NOMO-1 treated with dmso at 0.1 percent for 144 hours (cell line): ENCODE measurements at regions not wholly inside any gene's neighbourhood (a gene's known extent, or its start where the extent isn't known, plus 50 kb on each side); places are given as distances from the start of the nearest gene placed in this dataset.

Experiments used
- DNase-seq: peaks from one replicate; lab custom pipeline; 2025; ENCODE audit not compliant: unreplicated experiment; lab: John Stamatoyannopoulos, UW

DNA sequence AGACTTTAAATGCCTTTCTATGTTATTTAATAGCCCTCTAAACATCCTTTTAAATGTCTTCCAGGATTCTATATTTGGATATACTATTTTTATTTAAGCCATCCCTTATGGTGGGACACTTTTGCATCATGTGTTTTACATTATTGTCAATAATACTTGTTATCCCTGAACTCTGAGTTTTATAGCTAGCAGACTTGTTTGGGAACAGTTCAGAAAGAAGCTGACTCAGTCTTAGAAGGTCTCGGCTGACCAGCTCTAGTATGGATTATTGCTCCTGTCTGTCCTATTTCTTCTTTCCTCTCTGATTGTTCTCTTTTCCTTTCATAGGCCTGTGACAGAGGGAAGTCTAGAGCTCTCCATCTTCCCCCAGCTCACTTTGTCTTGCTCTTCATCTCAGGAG, 77.3 kb upstream of the CXCR4 start:
- DNase-seq = no peak

DNA sequence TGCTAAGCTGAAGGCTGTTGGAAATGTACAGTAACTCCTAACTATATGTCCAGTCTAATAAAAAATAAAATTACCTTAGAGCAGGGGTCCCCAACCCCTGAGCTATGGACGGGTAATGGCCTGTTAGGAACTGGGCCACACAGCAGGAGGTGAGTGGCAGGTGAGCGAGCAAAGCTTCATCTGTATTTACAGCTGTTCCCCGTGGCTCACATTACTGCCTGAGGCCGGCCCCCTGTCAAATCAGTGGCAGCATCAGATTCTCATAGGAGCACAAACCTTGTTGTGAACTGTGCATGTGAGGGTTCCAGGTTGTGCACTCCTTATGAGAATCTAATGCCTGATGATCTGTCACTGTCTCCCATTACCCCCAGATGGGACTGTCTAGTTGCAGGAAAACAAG, 73.1 kb upstream of the CXCR4 start:
- no peak for DNase-seq

DNA sequence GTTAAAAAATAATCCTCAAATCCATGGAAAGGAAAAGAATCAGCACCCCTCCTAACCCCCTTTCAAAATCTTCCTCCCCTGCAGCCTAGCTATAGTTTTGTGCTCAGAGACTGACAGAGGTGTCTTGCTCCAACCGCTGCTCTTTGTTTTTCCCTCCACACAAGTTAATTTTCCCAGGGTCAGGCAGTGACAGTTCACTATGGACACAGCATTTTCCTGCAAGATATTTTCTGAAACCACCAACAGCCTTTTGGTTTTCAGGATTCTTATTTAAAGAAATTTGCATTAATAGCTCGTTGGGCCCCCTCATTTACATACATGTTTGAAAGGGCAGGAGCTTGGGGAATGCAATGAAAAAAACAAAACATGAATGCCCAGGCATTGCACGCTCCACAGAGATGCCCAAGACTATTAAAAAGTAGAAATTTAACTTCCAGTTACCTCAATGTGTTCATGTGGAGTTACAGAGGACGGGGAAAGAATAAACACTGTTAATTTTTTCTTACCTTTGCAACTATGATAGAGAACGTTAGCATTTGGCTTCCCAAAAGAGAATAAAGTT, 71.4 kb upstream of the CXCR4 start:
- DNase-seq = no peak

DNA sequence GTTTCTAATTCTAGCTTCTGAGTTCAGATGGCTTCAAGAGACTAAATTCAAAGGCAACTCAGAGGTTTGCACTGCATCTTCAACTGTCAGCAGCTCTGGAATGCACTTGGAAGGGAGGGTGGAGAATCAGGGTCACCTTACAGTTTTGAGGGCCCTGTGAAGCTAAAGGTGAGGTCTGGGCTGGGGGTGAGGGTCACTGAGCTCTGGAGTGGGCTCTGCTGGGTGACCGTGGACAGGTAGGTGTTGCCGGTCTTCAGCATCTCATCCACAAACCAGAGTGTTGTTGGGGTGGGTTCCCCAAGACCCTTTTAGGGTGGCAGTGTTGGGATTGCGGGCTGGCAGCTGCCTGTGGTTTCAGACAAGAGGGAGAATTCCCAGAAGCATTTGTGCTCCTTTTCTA, 70.1 kb upstream of the CXCR4 start:
- DNase-seq = no peak

DNA sequence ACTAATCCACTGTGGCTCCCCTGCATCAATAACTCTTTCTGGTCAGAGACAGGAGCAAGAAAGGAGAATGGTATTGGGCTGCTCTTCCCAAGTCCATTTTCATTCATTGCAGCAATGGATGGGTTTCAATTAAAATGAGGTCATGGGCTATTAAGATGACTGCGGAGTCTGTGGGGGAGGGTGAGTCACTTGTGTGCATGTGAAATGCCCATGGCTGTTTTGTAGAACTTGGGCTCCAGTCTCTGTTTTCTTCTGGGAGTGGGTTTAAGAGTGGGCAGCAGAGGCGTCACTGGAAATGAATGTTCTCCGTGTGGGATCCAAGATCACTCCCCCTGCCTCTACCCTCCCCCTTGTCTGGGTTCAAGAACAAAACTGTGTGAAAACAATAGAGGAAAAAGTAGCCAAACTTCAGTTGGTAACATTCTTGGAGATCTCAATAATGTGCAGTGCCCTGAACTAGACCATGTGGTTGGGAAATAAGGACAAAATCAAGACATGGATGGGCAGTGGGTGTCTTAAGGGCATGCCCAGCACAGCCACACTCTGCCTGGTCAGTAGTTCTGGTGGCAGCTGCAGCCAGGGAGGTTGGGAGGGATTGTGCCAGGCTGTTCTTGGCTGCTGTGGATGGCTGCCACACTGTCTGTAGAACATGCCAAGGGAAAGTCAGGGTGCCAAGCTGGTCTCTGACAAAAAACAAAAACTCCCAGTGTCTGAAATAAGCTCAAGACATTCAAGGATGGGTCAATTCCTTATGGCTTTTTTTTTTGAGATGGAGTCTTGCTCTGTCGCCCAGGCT, 68.2 kb upstream of the CXCR4 start:
- DNase-seq = no peak

DNA sequence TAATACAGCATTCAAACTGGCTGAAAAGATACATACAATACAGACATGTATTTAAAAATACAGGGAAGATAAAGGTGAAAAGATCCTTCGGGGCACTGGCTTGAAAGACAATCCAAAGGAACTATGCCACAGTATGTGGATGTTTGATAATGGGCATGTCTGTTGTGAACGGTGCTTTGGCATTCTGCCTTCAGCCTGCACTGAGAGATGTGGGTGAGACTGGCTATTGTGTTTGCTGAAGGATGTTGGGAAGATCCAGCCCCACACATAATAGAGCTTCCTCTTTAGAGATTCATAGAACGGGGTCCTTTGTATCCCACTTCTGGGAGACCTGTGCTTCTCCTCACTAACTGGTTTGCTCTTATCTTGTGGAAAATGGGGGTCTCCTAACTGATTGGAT, 65.1 kb upstream of the CXCR4 start:
- no peak for DNase-seq

DNA sequence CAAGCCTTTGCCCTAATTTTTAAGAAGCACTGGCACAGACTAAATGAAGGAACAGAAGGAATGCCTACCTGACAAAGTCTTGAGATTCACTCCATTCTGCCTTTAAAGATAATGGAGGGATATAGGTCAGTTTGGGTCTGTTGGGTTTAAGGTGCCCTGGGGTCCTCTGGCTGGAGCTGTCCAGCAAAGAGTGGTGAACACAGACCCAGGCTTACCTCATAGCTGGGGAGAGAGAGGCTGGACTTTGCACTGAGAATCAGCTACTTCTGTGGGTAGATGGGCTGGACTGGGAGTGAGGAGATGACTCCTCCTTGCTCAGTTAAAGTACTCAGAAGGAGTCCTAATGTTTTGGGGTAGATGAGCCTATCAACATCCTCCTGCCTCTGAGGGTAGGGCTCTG, 64.4 kb upstream of the CXCR4 start:
- no peak for DNase-seq

DNA sequence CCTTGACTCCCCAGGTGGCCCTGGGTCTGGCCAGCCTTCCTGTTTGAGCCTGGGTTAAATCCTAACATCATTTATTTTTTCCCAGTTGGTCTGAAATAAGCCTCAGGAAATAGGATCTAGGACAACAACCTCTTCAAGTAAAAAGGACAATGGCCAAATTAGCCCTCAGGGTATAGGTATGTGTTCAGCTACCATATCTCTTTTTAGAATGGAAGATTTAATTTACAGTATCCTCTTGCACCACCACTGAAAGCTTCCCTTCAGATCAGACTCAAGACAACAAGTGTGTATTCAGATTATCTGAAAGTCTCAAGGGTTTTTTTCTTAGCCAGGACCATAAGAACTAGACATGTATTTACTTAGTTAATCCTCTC, 61.6 kb upstream of the CXCR4 start:
- DNase-seq = no peak

DNA sequence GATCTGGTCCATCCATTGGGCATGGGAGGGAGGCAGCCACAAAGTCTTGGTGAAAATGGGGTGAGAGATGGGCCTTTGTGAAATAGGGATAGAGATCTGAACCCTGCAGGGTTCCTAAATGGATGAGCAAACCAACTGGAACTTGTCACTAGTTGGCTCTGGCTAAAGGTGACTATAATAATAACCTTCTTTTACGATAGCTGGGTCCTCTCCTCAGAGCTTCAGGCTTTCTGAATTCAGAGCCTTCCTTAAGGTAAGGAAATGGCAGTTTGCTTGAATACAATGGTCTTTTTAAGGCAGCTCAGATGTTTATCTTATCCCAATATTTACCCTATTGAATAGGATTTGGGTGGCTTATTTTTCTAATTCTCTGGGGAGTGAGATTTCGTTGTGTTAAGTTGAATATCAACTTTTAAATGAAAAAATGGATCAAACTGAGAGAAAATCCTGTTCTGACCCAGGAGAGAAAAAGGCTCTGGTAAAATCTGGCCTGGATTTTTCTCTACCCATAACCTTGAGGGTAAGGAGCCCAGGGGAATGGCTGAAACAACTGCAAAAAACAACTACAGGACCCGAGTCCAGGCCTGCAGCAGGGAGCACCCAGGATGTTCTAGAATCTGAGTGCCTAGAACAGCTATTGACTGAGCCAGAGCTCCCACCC, 61.1 kb upstream of the CXCR4 start:
- DNase-seq = no peak

DNA sequence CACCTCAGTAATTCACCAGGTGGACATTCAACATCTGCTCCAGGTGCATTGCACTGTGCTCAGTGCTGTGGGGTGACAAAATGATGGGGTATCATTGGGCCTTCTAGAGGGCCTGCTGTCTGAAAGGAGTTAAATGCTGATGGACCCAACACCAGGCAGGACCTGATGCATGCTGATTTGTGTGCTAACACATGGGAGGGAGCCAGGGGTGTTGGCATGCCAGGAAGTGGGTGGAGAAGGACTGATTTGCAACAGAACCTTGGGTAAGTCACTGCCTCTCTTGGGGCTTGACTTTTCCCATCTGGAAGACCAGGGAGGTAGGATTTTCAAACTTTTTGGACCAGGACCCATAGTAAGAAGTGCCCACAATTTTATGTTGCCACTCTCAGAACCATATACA, 57.9 kb upstream of the CXCR4 start:
- no peak for DNase-seq

DNA sequence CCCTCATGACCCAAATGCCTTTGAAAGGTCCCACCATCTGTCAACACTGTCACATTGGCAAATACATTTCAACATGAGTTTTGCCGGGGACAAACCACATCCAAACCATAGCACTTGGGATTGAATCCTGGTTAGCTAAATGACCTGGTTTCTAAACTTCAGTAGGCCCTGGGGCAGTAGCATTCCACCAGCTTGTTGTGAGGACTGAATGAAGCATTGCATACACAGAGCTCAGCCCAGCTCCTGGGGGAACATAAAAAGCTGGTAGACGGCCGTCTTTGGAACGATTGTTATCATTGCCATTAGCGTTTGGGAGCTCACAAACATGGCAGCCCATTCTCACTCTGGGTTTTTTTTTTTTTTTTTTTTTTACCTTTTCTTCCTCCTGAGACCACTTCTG, 57.5 kb upstream of the CXCR4 start:
- DNase-seq = no peak

DNA sequence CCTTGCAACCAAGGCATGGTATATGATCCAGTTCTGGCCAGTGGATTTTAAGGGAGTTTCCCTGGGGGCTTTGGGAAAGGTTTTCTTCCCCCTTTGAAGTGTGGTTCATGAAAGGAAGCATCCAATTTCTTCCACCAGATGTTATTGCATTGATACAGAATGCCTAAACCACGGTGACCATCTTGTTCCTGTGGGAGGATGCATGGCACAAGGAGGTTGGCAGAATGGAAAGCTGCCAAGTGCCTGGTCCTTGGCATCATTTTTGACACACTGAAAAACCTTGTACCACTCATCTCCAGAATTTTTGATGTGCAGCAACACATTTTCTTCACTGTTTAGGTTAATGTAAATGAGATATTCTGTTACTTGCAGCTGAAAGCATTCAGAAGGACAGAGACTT, 55.2 kb upstream of the CXCR4 start:
- DNase-seq = no peak

DNA sequence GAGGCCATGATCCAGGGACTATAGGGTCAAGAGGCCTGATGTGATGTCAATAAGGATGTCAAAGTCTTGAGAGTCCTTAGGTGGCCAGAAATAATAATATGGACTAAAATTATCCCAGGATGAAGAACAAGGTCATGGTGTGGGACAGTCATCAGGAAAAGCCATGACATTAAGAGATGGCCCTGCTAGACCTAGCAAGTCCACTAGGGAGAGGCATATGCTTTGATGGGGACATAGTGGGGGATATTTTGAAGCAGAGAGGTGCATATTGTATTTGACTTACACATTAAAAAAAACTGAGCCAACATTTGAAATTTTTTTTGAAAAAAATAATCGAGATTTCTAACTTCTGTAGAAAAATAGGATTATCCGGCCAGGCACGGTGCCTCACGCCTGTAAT, 53.3 kb upstream of the CXCR4 start:
- DNase-seq = no peak

DNA sequence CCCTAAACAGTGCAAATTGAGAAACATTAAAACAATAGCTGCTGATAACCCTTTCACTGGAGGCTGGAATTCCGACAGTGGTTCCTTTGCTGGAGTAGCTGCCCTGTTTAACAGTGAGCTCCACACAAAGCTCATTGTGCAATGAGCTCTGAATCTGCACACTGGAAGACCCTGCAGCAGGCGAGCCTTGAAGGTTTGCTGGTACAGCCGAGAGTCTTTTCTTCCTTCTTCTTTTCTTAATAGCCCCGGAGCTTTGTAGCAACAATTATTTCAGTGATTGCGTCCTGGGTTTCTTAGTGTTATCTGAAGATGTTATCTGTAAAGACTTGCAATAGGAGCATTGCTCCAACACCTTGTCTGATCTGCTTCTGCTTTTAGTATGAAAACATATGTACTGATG, 50.8 kb upstream of the CXCR4 start:
- DNase-seq = peak; percentile 72

DNA sequence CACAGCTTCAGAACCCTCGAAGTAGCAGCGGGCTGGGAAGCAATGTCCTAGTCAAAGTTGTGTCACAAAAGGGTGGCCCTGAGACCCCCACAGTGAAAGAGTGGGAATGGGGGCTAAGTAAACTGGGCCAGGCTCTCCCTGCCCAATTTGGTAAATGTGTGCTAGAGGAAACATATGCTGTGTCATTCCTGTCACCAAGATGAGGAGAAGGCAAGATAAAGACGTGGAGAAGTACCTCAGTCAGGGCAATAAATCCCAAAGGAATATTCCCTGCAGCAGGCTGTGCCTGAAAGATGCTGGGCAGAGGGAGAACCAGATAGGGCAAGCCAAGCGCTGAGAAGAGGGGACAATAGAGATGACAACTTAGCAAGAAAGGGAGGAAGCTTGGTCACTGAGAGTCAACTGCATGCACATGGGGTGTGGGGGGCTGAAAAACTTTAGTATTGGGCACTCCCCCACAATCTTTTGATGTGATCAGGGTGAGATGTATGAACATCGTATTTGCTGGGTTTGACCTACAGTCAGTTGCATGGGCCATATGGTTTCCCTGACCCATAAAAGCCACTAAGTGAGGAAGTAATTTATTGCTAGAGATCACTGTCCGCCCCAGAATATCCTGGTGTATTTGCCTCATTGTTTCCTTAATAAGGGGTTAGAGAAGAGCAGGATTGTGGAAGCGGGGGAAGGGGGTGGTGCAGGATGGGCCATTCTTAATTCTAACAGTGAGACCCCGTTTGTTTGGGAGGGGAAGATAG, 49.9 kb upstream of the CXCR4 start:
- no peak for DNase-seq
